ENCODE measurements at regions not wholly inside any gene's neighbourhood (a gene's known extent, or its start where the extent isn't known, plus 50 kb on each side); places are given as distances from the start of the nearest gene placed in this dataset.

DNA sequence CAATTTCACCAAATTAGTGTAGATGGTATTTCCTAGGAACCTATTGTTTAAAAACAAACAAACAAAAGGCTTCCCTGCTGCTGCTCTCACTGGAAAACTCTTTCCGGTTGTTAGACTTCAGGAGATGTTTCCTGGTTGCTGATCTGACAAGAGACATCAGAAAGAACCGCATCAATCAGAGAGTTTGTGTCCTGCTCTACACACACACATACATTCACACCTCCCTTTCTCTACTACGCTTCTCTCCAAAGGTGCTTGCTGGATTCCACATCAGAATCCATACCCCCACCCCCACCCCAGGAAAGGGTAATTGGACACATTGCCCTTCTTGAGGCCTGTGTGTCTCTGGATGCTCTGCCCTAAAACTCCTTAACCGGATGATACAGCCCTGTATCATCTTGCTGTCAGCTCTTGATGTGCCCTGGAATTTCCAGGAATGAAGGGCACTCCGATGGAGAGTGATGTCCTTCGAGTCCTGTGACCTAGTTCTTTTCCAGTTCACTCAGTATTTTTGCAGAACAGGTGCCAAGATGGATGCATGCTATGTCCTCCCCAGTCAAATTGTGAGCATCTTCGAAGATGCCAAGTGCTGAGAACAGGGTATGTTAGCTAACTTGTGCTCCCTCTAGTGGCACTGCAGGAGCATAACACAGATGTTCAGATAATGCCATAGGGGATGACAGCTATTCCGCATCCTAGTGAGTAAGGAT lies 113.7 kb upstream of the SLC35F3 start:
- ChIA-PET POLR2A (interaction anchor here (0.6 kb wide), 1 partner anchor 321 kb away, joined by 5 read pairs; no protein-coding TSS in a partner anchor), CTCF (interaction anchor here (0.7 to 6.0 kb wide), 19 partner anchors 8 to 426 kb away, joined by 3 to 143 read pairs (median 4); no protein-coding TSS in a partner anchor), SMC1A (ENCODE audit: uncharacterized antibody, unreplicated experiment) (interaction anchor here (0.6 to 5.5 kb wide), 18 partner anchors 13 to 398 kb away, joined by 3 to 107 read pairs (median 3); no protein-coding TSS in a partner anchor), RAD21 (ENCODE audit: unreplicated experiment) (interaction anchor here (0.6 to 3.9 kb wide), 16 partner anchors 10 to 802 kb away, joined by 3 to 81 read pairs (median 4); no protein-coding TSS in a partner anchor)
- no peak overlapping the region for H3K4me3 ChIP-seq
- no peaks in the 10 kb centered on the region for H4K20me1 ChIP-seq (ENCODE audit: control insufficient read depth, insufficient read depth)
- H3K27ac ChIP-seq (ENCODE audit: control insufficient read depth, insufficient read depth) = no peak overlapping the region
- DNase-seq (ENCODE audit: low read depth, low spot score) = peak; percentile 30
- H3K9me3 ChIP-seq (replicated peaks; ENCODE audit: control insufficient read depth, insufficient read depth, low read length) = no peaks in the 10 kb centered on the region
- ATAC-seq = peak; percentile 98
- no TSS peak for BruUV-seq (replicated peaks)
- H3K27me3 ChIP-seq (replicated peaks in 1 of 2; ENCODE audit: control insufficient read depth in 2 of 2, insufficient read depth in 2 of 2, low read length in 1 of 2) = no peaks in the 10 kb centered on the region
- H3K4me1 ChIP-seq (ENCODE audit: control insufficient read depth, insufficient read depth, low read length) = no peaks in the 10 kb centered on the region
- no peak overlapping the region for H3K9ac ChIP-seq (ENCODE audit: control insufficient read depth, insufficient read depth, low read length)
- no peaks in the 10 kb centered on the region for H3K36me3 ChIP-seq (ENCODE audit: control insufficient read depth in 2 of 2, insufficient read depth in 2 of 2, low read length in 1 of 2)
- intact Hi-C loops (cut with micrococcal nuclease; ENCODE audit: unreplicated experiment) (loop anchor here (1.0 to 5.0 kb wide), 7 partner anchors 114 to 396 kb away; no protein-coding TSS in a partner anchor), in situ Hi-C loops (cut with MboI) (loop anchor here (5.0 kb wide), 1 partner anchor 354 kb away; no protein-coding TSS in a partner anchor)
- peak; percentile 98 for FAIRE-seq
- WGBS (ENCODE audit: insufficient coverage, insufficient replicate concordance, low lambda C conversion rate, missing lambda C conversion rate) = 36% methylated on average over 8 of the region's 8 CpGs
- H2AFZ ChIP-seq (ENCODE audit: control insufficient read depth, low read depth, low read length) = no peak overlapping the region
- no peaks in the 10 kb centered on the region for H3K79me2 ChIP-seq (ENCODE audit: control insufficient read depth, insufficient read depth, low read length)
- H3K4me2 ChIP-seq (ENCODE audit: control insufficient read depth, insufficient read depth) = no peak overlapping the region
- TF ChIP-seq SREBF2 (IDR thresholded peaks at IDR 0.05; ENCODE audit: low read length) = no peak
- peak; percentile 31 for TF ChIP-seq RELA (IDR thresholded peaks at IDR 0.05; ENCODE audit: borderline replicate concordance, partially characterized antibody)
- peak; percentile 99 for TF ChIP-seq SMC3 (IDR thresholded peaks at IDR 0.05; ENCODE audit: borderline replicate concordance, low read length)
- TF ChIP-seq ZNF24 (IDR thresholded peaks at IDR 0.05) = 0 out of 2 replicates have a peak, but pooled peaks have one; percentile 16
- peak; percentile 79; the same call in 1 of the 2 replicates for TF ChIP-seq YY1 (IDR thresholded peaks at IDR 0.05; ENCODE audit: low read depth, low read length)
- TF ChIP-seq ZBED1 (IDR thresholded peaks at IDR 0.05; ENCODE audit: borderline replicate concordance) = no peak
- TF ChIP-seq RAD21 (IDR thresholded peaks at IDR 0.05; ENCODE audit: insufficient read depth, low read depth, low read length) = peak; percentile 97
- TF ChIP-seq SUZ12 (IDR thresholded peaks at IDR 0.05; ENCODE audit: unreplicated experiment) = no peak
- peak; percentile 42; the same call in 1 of the 2 replicates for TF ChIP-seq ZNF687 (IDR thresholded peaks at IDR 0.05)
- TF ChIP-seq, protein P1, sequence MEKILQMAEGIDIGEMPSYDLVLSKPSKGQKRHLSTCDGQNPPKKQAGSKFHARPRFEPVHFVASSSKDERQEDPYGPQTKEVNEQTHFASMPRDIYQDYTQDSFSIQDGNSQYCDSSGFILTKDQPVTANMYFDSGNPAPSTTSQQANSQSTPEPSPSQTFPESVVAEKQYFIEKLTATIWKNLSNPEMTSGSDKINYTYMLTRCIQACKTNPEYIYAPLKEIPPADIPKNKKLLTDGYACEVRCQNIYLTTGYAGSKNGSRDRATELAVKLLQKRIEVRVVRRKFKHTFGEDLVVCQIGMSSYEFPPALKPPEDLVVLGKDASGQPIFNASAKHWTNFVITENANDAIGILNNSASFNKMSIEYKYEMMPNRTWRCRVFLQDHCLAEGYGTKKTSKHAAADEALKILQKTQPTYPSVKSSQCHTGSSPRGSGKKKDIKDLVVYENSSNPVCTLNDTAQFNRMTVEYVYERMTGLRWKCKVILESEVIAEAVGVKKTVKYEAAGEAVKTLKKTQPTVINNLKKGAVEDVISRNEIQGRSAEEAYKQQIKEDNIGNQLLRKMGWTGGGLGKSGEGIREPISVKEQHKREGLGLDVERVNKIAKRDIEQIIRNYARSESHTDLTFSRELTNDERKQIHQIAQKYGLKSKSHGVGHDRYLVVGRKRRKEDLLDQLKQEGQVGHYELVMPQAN (conservative IDR thresholded peaks at IDR 0.05) = no peak
- peak; percentile 59; the same call in 1 of the 2 replicates for TF ChIP-seq HDGF (IDR thresholded peaks at IDR 0.05)
- TF ChIP-seq CTCF (IDR thresholded peaks at IDR 0.05 in 2 of 3, conservative IDR thresholded peaks at IDR 0.05 in 1 of 3; ENCODE audit: control insufficient read depth in 2 of 3, extremely low read depth in 1 of 3, insufficient read depth in 1 of 3, low read depth in 3 of 3, low read length in 3 of 3) = peak; percentile 94 to 97 (median 94); a peak in 5 of 6 replicates
- no peak for TF ChIP-seq ZNF274 (IDR thresholded peaks at IDR 0.05; ENCODE audit: insufficient read depth, insufficient read length)

All from GM12878 (cell line).